ENCODE measurements at regions not wholly inside any gene's neighbourhood (a gene's known extent, or its start where the extent isn't known, plus 50 kb on each side); places are given as distances from the start of the nearest gene placed in this dataset.

- no peak for DNase-seq (ENCODE audit: low spot score)
- intact Hi-C loops (cut with DNase I): no loop called here
Observed at GRCh38 chrX:10045327-10046000, 78.3 kb downstream of the CLDN34 start.

GRCh38 chrX:10047133-10047532 lies 80.0 kb downstream of the CLDN34 start:
- intact Hi-C loops (cut with DNase I): no loop called here
- no peak for DNase-seq (ENCODE audit: low spot score)

- intact Hi-C loops (cut with DNase I): no loop called here
- DNase-seq (ENCODE audit: low spot score): no peak
Observed at GRCh38 chrX:10047631-10048030, 80.5 kb downstream of the CLDN34 start.

- intact Hi-C loops (cut with DNase I): no loop called here
- DNase-seq (ENCODE audit: low spot score): no peak
Observed at GRCh38 chrX:10048076-10048475, 80.9 kb downstream of the CLDN34 start.

GRCh38 chrX:10048707-10049106 lies 81.5 kb downstream of the CLDN34 start:
- intact Hi-C loops (cut with DNase I): no loop called here
- no peak for DNase-seq (ENCODE audit: low spot score)

GRCh38 chrX:10049236-10049635 lies 82.1 kb downstream of the CLDN34 start:
- DNase-seq (ENCODE audit: low spot score): no peak
- intact Hi-C loops (cut with DNase I): no loop called here

GRCh38 chrX:10050481-10050880 lies 83.3 kb downstream of the CLDN34 start:
- no peak for DNase-seq (ENCODE audit: low spot score)
- intact Hi-C loops (cut with DNase I): no loop called here

GRCh38 chrX:10051866-10052480 lies 84.8 kb downstream of the CLDN34 start:
- DNase-seq (ENCODE audit: low spot score): no peak
- intact Hi-C loops (cut with DNase I): no loop called here

GRCh38 chrX:10052906-10053625 lies 85.9 kb downstream of the CLDN34 start:
- no peak for DNase-seq (ENCODE audit: low spot score)
- intact Hi-C loops (cut with DNase I): no loop called here

GRCh38 chrX:10054396-10054795 lies 87.2 kb downstream of the CLDN34 start:
- no peak for DNase-seq (ENCODE audit: low spot score)
- intact Hi-C loops (cut with DNase I): no loop called here

- intact Hi-C loops (cut with DNase I): no loop called here
- no peak for DNase-seq (ENCODE audit: low spot score)
Observed at GRCh38 chrX:10055430-10055829, 88.3 kb downstream of the CLDN34 start.

- no peak for DNase-seq (ENCODE audit: low spot score)
- intact Hi-C loops (cut with DNase I): no loop called here
Observed at GRCh38 chrX:10062352-10062751, 94.4 kb upstream of the CLCN4 start.

- intact Hi-C loops (cut with DNase I): no loop called here
- DNase-seq (ENCODE audit: low spot score): no peak
Observed at GRCh38 chrX:10062980-10063379, 93.8 kb upstream of the CLCN4 start.

GRCh38 chrX:10064736-10065135 lies 92.0 kb upstream of the CLCN4 start:
- intact Hi-C loops (cut with DNase I): no loop called here

GRCh38 chrX:10070714-10071436 lies 85.9 kb upstream of the CLCN4 start:
- intact Hi-C loops (cut with DNase I): no loop called here
- DNase-seq (ENCODE audit: low spot score): no peak

More at GRCh38 chrX:10064736-10065135, 92.0 kb upstream of the CLCN4 start:
- no peak for DNase-seq (ENCODE audit: low spot score)

- no peak for DNase-seq (ENCODE audit: low spot score)
- intact Hi-C loops (cut with DNase I): no loop called here
Observed at GRCh38 chrX:10071451-10072144, 85.2 kb upstream of the CLCN4 start.

- intact Hi-C loops (cut with DNase I): no loop called here
- DNase-seq (ENCODE audit: low spot score): no peak
Observed at GRCh38 chrX:10072786-10073568, 83.8 kb upstream of the CLCN4 start.

- DNase-seq (ENCODE audit: low spot score): no peak
- intact Hi-C loops (cut with DNase I): no loop called here
Observed at GRCh38 chrX:10073671-10074070, 83.1 kb upstream of the CLCN4 start.

Data from cardiac septum (tissue), 1 donor.